K562 (cell line): ENCODE measurements at regions not wholly inside any gene's neighbourhood (a gene's known extent, or its start where the extent isn't known, plus 50 kb on each side); places are given as distances from the start of the nearest gene placed in this dataset.

Experiments
- C11orf30 ChIP-seq: fragments of 450-650 bp; IDR thresholded peaks from 2 replicates; pipeline ENCODE4 v1.6.1; 2016; ENCODE audit warnings: low read depth, mild to moderate bottlenecking
- CEBPB ChIP-seq: fragments of 450-650 bp; IDR thresholded peaks from 2 replicates; pipeline ENCODE4 v1.6.1; 2016; ENCODE audit warnings: missing genetic modification characterization, missing compliant biosample characterization
- FOSL1 ChIP-seq: fragments of 200-800 bp; sonication (Bioruptor generic); conservative IDR thresholded peaks from 2 replicates; pipeline ENCODE4 v1.6.1; 2016; ENCODE audit warnings: missing genetic modification characterization, missing compliant biosample characterization
- HDAC3 ChIP-seq: fragments of 450-650 bp; IDR thresholded peaks from 2 replicates; pipeline ENCODE4 v1.6.1; 2018; ENCODE audit warnings: borderline replicate concordance, mild to moderate bottlenecking, moderate library complexity; ENCODE audit not compliant: partially characterized antibody
- JUND ChIP-seq, 2 experiments: IDR thresholded peaks; 2 replicates in 1 of 2; 3 replicates in 1 of 2; pipeline ENCODE4 v1.6.1; 2011; ENCODE audit warnings: borderline replicate concordance in 2 of 2, low read depth in 2 of 2, low read length in 2 of 2, improper control_type of control experiment in 1 of 2, missing biosample characterization in 1 of 2, missing genetic modification characterization in 1 of 2, missing genetic modification reagents in 1 of 2
- KLF1 ChIP-seq: fragments of 450-650 bp; IDR thresholded peaks from 2 replicates; pipeline ENCODE4 v1.6.1; 2016; ENCODE audit warnings: missing genetic modification characterization, missing compliant biosample characterization
- KLF10 ChIP-seq: fragments of 250-450 bp; sonication (Bioruptor Pico); IDR thresholded peaks from 2 replicates; pipeline ENCODE4 v1.6.1; 2021; ENCODE audit warnings: matching md5 sums
- MAZ ChIP-seq, 2 experiments: fragments of 450-650 bp in 1 of 2; sonication (generic) in 1 of 2; formaldehyde crosslinking; IDR thresholded peaks in 1 of 2; conservative IDR thresholded peaks in 1 of 2; 2 replicates each; pipeline versions ENCODE4 v1.4.0 to v1.5.0; 2020; ENCODE audit warnings: mild to moderate bottlenecking in 1 of 2, missing genetic modification reagents in 1 of 2
- MECOM ChIP-seq: fragments of 250-450 bp; sonication (Bioruptor Pico); IDR thresholded peaks from 2 replicates; pipeline ENCODE4 v1.8.0; 2022; ENCODE audit warnings: inconsistent platforms
- MEF2A ChIP-seq: IDR thresholded peaks from 2 replicates; pipeline ENCODE4 v1.6.1; 2011; ENCODE audit warnings: low read depth, mild to moderate bottlenecking, low read length, moderate library complexity; ENCODE audit not compliant: control insufficient read depth
- NFXL1 ChIP-seq: fragments of 450-650 bp; formaldehyde crosslinking; IDR thresholded peaks from 2 replicates; pipeline ENCODE4 v1.4.0; 2021; ENCODE audit warnings: mild to moderate bottlenecking
- PHF20 ChIP-seq: fragments of 450-650 bp; IDR thresholded peaks from 2 replicates; pipeline ENCODE4 v1.6.1; 2018; ENCODE audit not compliant: partially characterized antibody
- SRSF3 ChIP-seq: fragments of 200-400 bp; formaldehyde crosslinking; IDR thresholded peaks from 2 replicates; pipeline ENCODE4 v1.6.1; 2016; ENCODE audit warnings: mild to moderate bottlenecking, low read length, moderate library complexity; ENCODE audit not compliant: insufficient read depth
- ZNF134 ChIP-seq: fragments of 250-450 bp; sonication (Bioruptor Pico); conservative IDR thresholded peaks from 2 replicates; pipeline ENCODE4 v1.4.0; 2020
- ZNF143 ChIP-seq: sonication (generic); formaldehyde crosslinking; IDR thresholded peaks from 2 replicates; pipeline ENCODE4 v1.9.0; 2022; ENCODE audit warnings: mild to moderate bottlenecking, missing genetic modification reagents
- TF ChIP-seq, protein P1 (sequence below): fragments of 200-800 bp; sonication (Bioruptor generic); IDR thresholded peaks from 2 replicates; pipeline ENCODE4 v1.6.1; 2017; ENCODE audit warnings: missing genetic modification characterization, missing compliant biosample characterization
- TF ChIP-seq, protein P2 (sequence below): sonication (generic); formaldehyde crosslinking; IDR thresholded peaks from 2 replicates; pipeline ENCODE4 v1.8.1; 2023; ENCODE audit warnings: mild to moderate bottlenecking, missing genetic modification reagents
- TF ChIP-seq, protein P3 (sequence below): fragments of 450-650 bp; IDR thresholded peaks from 2 replicates; pipeline ENCODE4 v1.7.1; 2018; ENCODE audit warnings: mild to moderate bottlenecking, low read depth; ENCODE audit not compliant: partially characterized antibody
- TF ChIP-seq, protein P4 (sequence below): fragments of 450-650 bp; IDR thresholded peaks from one replicate; pipeline ENCODE4 v1.6.1; 2018; ENCODE audit warnings: mild to moderate bottlenecking, moderate library complexity; ENCODE audit not compliant: partially characterized antibody
- TF ChIP-seq, protein P5 (sequence below): sonication (generic); formaldehyde crosslinking; IDR thresholded peaks from 2 replicates; pipeline ENCODE4 v1.8.0; 2022; ENCODE audit warnings: mild to moderate bottlenecking, missing genetic modification reagents

DNA sequence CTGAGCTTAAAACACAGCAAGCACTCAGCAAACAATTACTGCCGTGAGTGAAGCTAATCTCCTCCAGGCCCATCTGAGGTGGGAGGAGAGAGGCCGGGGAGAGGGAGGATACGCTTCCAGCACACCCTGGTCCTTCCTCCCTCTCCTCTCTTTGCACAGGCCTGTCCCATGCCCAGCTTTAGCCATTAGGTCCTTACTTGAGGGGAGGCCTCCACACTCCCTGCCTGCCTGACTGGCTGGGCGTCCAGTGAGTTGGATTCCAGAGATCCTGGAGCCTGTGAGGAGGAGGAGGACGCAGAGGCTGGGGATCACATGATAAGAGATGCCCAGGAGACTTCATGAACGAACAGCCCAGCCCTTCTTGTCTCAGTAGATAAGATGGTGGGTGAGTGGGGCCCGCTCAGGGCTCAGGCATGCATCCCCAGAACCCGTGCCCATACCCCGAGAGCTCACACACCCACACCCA is 65.1 kb upstream of the NCOR2 start (continued):
- TF ChIP-seq KLF1 (tag) (no peak), MEF2A (no peak), SRSF3 (no peak), MECOM (CRISPR knock-in tag) (no peak), KLF10 (CRISPR knock-in tag) (no peak), FOSL1 (tag) (no peak), JUND (IDR thresholded peaks at IDR 0.05; ENCODE audit: borderline replicate concordance, low read depth, low read length) (no peak), JUND (tag; IDR thresholded peaks at IDR 0.05; ENCODE audit: borderline replicate concordance, low read depth, low read length) (0 out of 3 replicates have a peak, but pooled peaks have one; percentile 10), NFXL1 (CRISPR knock-in tag) (no peak), MAZ (CRISPR knock-in tag; conservative IDR thresholded peaks at IDR 0.05 in 1 of 2, IDR thresholded peaks at IDR 0.05 in 1 of 2) (no peak), C11orf30 (no peak), ZNF134 (no peak), PHF20 (no peak), CEBPB (tag) (no peak), ZNF143 (no peak), HDAC3 (no peak)
- TF ChIP-seq, protein P1, sequence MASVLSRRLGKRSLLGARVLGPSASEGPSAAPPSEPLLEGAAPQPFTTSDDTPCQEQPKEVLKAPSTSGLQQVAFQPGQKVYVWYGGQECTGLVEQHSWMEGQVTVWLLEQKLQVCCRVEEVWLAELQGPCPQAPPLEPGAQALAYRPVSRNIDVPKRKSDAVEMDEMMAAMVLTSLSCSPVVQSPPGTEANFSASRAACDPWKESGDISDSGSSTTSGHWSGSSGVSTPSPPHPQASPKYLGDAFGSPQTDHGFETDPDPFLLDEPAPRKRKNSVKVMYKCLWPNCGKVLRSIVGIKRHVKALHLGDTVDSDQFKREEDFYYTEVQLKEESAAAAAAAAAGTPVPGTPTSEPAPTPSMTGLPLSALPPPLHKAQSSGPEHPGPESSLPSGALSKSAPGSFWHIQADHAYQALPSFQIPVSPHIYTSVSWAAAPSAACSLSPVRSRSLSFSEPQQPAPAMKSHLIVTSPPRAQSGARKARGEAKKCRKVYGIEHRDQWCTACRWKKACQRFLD (CRISPR knock-in tag) = no peak
- TF ChIP-seq, protein P2, sequence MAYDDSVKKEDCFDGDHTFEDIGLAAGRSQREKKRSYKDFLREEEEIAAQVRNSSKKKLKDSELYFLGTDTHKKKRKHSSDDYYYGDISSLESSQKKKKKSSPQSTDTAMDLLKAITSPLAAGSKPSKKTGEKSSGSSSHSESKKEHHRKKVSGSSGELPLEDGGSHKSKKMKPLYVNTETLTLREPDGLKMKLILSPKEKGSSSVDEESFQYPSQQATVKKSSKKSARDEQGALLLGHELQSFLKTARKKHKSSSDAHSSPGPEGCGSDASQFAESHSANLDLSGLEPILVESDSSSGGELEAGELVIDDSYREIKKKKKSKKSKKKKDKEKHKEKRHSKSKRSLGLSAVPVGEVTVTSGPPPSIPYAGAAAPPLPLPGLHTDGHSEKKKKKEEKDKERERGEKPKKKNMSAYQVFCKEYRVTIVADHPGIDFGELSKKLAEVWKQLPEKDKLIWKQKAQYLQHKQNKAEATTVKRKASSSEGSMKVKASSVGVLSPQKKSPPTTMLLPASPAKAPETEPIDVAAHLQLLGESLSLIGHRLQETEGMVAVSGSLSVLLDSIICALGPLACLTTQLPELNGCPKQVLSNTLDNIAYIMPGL = no peak
- TF ChIP-seq, protein P3, sequence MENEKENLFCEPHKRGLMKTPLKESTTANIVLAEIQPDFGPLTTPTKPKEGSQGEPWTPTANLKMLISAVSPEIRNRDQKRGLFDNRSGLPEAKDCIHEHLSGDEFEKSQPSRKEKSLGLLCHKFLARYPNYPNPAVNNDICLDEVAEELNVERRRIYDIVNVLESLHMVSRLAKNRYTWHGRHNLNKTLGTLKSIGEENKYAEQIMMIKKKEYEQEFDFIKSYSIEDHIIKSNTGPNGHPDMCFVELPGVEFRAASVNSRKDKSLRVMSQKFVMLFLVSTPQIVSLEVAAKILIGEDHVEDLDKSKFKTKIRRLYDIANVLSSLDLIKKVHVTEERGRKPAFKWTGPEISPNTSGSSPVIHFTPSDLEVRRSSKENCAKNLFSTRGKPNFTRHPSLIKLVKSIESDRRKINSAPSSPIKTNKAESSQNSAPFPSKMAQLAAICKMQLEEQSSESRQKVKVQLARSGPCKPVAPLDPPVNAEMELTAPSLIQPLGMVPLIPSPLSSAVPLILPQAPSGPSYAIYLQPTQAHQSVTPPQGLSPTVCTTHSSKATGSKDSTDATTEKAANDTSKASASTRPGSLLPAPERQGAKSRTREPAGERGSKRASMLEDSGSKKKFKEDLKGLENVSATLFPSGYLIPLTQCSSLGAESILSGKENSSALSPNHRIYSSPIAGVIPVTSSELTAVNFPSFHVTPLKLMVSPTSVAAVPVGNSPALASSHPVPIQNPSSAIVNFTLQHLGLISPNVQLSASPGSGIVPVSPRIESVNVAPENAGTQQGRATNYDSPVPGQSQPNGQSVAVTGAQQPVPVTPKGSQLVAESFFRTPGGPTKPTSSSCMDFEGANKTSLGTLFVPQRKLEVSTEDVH = no peak
- TF ChIP-seq, protein P4, sequence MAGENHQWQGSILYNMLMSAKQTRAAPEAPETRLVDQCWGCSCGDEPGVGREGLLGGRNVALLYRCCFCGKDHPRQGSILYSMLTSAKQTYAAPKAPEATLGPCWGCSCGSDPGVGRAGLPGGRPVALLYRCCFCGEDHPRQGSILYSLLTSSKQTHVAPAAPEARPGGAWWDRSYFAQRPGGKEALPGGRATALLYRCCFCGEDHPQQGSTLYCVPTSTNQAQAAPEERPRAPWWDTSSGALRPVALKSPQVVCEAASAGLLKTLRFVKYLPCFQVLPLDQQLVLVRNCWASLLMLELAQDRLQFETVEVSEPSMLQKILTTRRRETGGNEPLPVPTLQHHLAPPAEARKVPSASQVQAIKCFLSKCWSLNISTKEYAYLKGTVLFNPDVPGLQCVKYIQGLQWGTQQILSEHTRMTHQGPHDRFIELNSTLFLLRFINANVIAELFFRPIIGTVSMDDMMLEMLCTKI = no peak
- TF ChIP-seq, protein P5, sequence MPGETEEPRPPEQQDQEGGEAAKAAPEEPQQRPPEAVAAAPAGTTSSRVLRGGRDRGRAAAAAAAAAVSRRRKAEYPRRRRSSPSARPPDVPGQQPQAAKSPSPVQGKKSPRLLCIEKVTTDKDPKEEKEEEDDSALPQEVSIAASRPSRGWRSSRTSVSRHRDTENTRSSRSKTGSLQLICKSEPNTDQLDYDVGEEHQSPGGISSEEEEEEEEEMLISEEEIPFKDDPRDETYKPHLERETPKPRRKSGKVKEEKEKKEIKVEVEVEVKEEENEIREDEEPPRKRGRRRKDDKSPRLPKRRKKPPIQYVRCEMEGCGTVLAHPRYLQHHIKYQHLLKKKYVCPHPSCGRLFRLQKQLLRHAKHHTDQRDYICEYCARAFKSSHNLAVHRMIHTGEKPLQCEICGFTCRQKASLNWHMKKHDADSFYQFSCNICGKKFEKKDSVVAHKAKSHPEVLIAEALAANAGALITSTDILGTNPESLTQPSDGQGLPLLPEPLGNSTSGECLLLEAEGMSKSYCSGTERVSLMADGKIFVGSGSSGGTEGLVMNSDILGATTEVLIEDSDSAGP = no peak
